ENCODE measurements at regions not wholly inside any gene's neighbourhood (a gene's known extent, or its start where the extent isn't known, plus 50 kb on each side); places are given as distances from the start of the nearest gene placed in this dataset.

DNA sequence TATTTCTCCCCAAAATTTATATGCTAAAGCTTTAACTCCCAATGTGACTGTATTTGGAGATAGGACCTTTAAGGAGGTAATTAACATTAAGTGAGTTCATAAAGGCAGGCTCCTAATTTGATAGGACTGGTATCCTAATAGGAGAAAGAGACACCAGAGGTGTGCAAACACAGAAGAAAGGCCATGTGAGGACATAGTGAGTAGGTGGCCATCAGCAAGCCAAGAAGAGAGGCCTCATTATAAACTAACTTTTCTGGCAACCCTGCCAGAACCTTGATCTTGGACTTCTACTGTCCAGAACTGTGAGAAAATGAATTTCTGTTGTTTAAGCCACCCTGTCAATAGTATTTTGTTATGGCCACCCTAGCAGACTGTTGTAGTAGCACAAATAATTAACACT lies 177.9 kb upstream of the FUT9 start:
- no peak overlapping the region for H2BK120ac ChIP-seq (ENCODE audit: low read depth, low read length)
- H3K4me2 ChIP-seq (ENCODE audit: insufficient read depth, low read length, poor library complexity, severe bottlenecking) = no peak overlapping the region
- no peaks in the 10 kb centered on the region for H3K36me3 ChIP-seq (replicated peaks in 1 of 2; ENCODE audit: control insufficient read depth in 2 of 2, insufficient read depth in 2 of 2, low read length in 2 of 2)
- no peak overlapping the region for H2BK12ac ChIP-seq (ENCODE audit: low read length)
- H2AK5ac ChIP-seq (ENCODE audit: low read depth, low read length) = no peak overlapping the region
- no peak overlapping the region for H2BK5ac ChIP-seq (ENCODE audit: low read length)
- H3K23ac ChIP-seq (ENCODE audit: low read depth, low read length, poor library complexity) = no peak overlapping the region
- no peak overlapping the region for H4K8ac ChIP-seq (ENCODE audit: low read depth, low read length)
- H3K9ac ChIP-seq (ENCODE audit: low read depth, low read length, poor library complexity) = no peak overlapping the region
- no peaks in the 10 kb centered on the region for H3K79me1 ChIP-seq (ENCODE audit: low read depth, low read length)
- no peak overlapping the region for H3K14ac ChIP-seq (ENCODE audit: low read length)
- no peak overlapping the region for H3K4ac ChIP-seq (ENCODE audit: low read length)
- peaks cover 0 to 2% of the 10 kb centered on the region in 2 donors for H3K9me3 ChIP-seq (replicated peaks in 1 of 2; ENCODE audit: control insufficient read depth in 2 of 2, insufficient read depth in 1 of 2, low read depth in 1 of 2, low read length in 2 of 2)
- H3K27ac ChIP-seq (replicated peaks; ENCODE audit: low read length) = no peak overlapping the region
- DNase-seq (ENCODE audit: low spot score) = no peak
- no peak overlapping the region for H3K18ac ChIP-seq (ENCODE audit: low read length)
- H3K4me3 ChIP-seq (ENCODE audit: low read length in 2 of 2) = no peak overlapping the region
- H4K91ac ChIP-seq (ENCODE audit: low read depth, low read length, poor library complexity) = no peak overlapping the region
- H3K4me1 ChIP-seq (ENCODE audit: control insufficient read depth in 2 of 2, insufficient read depth in 1 of 2, low read depth in 1 of 2, low read length in 2 of 2) = no peaks in the 10 kb centered on the region
- no peak overlapping the region for H2AFZ ChIP-seq (ENCODE audit: low read length)
- no peak overlapping the region for H2BK15ac ChIP-seq (ENCODE audit: low read length)
- no peaks in the 10 kb centered on the region for H3K27me3 ChIP-seq (ENCODE audit: control insufficient read depth in 3 of 3, insufficient read depth in 3 of 3, low read depth in 1 of 3, low read length in 3 of 3)

DNA sequence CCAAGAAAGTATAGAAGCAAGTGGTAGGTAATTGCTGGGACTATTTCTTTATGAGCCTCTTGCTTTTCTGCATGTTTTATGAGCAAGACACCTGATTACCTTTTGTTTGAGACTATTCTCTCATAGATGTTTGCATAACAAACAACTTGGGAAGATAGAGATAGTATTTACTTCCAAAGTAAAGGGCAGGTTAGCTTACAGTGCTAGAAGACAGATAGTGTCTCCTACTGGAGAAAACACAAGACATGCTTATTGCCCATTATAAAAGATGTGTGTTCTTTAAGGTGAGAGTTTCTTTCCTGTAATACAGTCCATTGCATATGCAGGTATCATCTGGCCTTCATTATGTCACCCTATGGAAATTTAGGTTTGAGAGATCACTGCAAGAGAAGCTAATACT lies 174.2 kb upstream of the FUT9 start:
- H3K36me3 ChIP-seq (replicated peaks in 1 of 2; ENCODE audit: control insufficient read depth in 2 of 2, insufficient read depth in 2 of 2, low read length in 2 of 2) = no peaks in the 10 kb centered on the region
- no peak overlapping the region for H2BK12ac ChIP-seq (ENCODE audit: low read length)
- no peak overlapping the region for H3K9ac ChIP-seq (ENCODE audit: low read depth, low read length, poor library complexity)
- H2BK5ac ChIP-seq (ENCODE audit: low read length) = no peak overlapping the region
- no peaks in the 10 kb centered on the region for H3K4me1 ChIP-seq (ENCODE audit: control insufficient read depth in 2 of 2, insufficient read depth in 1 of 2, low read depth in 1 of 2, low read length in 2 of 2)
- no peak overlapping the region for H4K8ac ChIP-seq (ENCODE audit: low read depth, low read length)
- no peak overlapping the region for H3K27ac ChIP-seq (replicated peaks; ENCODE audit: low read length)
- no peaks in the 10 kb centered on the region for H3K27me3 ChIP-seq (ENCODE audit: control insufficient read depth in 3 of 3, insufficient read depth in 3 of 3, low read depth in 1 of 3, low read length in 3 of 3)
- no peak for DNase-seq (ENCODE audit: low spot score)
- H3K4ac ChIP-seq (ENCODE audit: low read length) = no peak overlapping the region
- no peak overlapping the region for H3K4me3 ChIP-seq (ENCODE audit: low read length in 2 of 2)
- H4K91ac ChIP-seq (ENCODE audit: low read depth, low read length, poor library complexity) = no peak overlapping the region
- no peak overlapping the region for H3K18ac ChIP-seq (ENCODE audit: low read length)
- H2BK15ac ChIP-seq (ENCODE audit: low read length) = no peak overlapping the region
- H3K14ac ChIP-seq (ENCODE audit: low read length) = no peak overlapping the region
- H3K23ac ChIP-seq (ENCODE audit: low read depth, low read length, poor library complexity) = no peak overlapping the region
- H2AFZ ChIP-seq (ENCODE audit: low read length) = no peak overlapping the region
- no peak overlapping the region for H3K4me2 ChIP-seq (ENCODE audit: insufficient read depth, low read length, poor library complexity, severe bottlenecking)
- no peaks in the 10 kb centered on the region for H3K79me1 ChIP-seq (ENCODE audit: low read depth, low read length)
- H2AK5ac ChIP-seq (ENCODE audit: low read depth, low read length) = no peak overlapping the region
- peaks cover 0 to 2% of the 10 kb centered on the region in 2 donors for H3K9me3 ChIP-seq (replicated peaks in 1 of 2; ENCODE audit: control insufficient read depth in 2 of 2, insufficient read depth in 1 of 2, low read depth in 1 of 2, low read length in 2 of 2)
- H2BK120ac ChIP-seq (ENCODE audit: low read depth, low read length) = no peak overlapping the region

DNA sequence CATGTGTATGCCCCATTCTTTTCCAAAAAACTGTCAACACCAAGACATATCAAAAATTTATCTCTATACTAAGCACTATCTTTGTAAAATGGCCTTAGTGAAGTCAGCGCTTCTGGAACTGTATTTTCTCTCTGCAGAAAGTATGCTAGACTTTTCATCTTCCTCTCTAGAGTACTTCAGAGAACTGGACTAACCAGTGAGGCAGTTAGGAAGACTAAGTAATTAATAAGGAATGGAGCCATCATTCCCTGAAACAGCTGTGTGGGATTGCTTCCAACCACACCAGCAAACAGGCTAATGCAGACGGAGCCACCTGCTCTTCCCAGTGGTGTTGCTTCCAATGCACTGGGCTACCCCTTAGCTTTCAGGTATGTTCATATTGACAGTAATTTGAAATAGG lies 169.1 kb upstream of the FUT9 start:
- no peak overlapping the region for H3K27ac ChIP-seq (replicated peaks; ENCODE audit: low read length)
- no peak overlapping the region for H3K4me3 ChIP-seq (ENCODE audit: low read length in 2 of 2)
- no peak overlapping the region for H2BK15ac ChIP-seq (ENCODE audit: low read length)
- no CpG with 5 or more reads among the region's 2 CpGs for WGBS, 2 donors (ENCODE audit: extremely low coverage in 2 of 2, insufficient read length in 2 of 2, insufficient replicate concordance in 1 of 2)
- no peaks in the 10 kb centered on the region for H3K9me3 ChIP-seq (replicated peaks in 1 of 2; ENCODE audit: control insufficient read depth in 2 of 2, insufficient read depth in 1 of 2, low read depth in 1 of 2, low read length in 2 of 2)
- H4K91ac ChIP-seq (ENCODE audit: low read depth, low read length, poor library complexity) = no peak overlapping the region
- no peak overlapping the region for H2AK5ac ChIP-seq (ENCODE audit: low read depth, low read length)
- no peaks in the 10 kb centered on the region for H3K27me3 ChIP-seq (ENCODE audit: control insufficient read depth in 3 of 3, insufficient read depth in 3 of 3, low read depth in 1 of 3, low read length in 3 of 3)
- H2AFZ ChIP-seq (ENCODE audit: low read length) = no peak overlapping the region
- no peak overlapping the region for H3K4me2 ChIP-seq (ENCODE audit: insufficient read depth, low read length, poor library complexity, severe bottlenecking)
- no peak overlapping the region for H3K23ac ChIP-seq (ENCODE audit: low read depth, low read length, poor library complexity)
- no peak overlapping the region for H3K18ac ChIP-seq (ENCODE audit: low read length)
- H3K14ac ChIP-seq (ENCODE audit: low read length) = no peak overlapping the region
- no peak overlapping the region for H3K9ac ChIP-seq (ENCODE audit: low read depth, low read length, poor library complexity)
- H3K4me1 ChIP-seq (ENCODE audit: control insufficient read depth in 2 of 2, insufficient read depth in 1 of 2, low read depth in 1 of 2, low read length in 2 of 2) = peaks cover 0 to 10% of the 10 kb centered on the region in 2 donors
- DNase-seq (ENCODE audit: low spot score) = no peak
- no peak overlapping the region for H2BK120ac ChIP-seq (ENCODE audit: low read depth, low read length)
- no peaks in the 10 kb centered on the region for H3K79me1 ChIP-seq (ENCODE audit: low read depth, low read length)
- H2BK5ac ChIP-seq (ENCODE audit: low read length) = no peak overlapping the region
- no peaks in the 10 kb centered on the region for H3K36me3 ChIP-seq (replicated peaks in 1 of 2; ENCODE audit: control insufficient read depth in 2 of 2, insufficient read depth in 2 of 2, low read length in 2 of 2)
- no peak overlapping the region for H2BK12ac ChIP-seq (ENCODE audit: low read length)
- H3K4ac ChIP-seq (ENCODE audit: low read length) = no peak overlapping the region
- H4K8ac ChIP-seq (ENCODE audit: low read depth, low read length) = no peak overlapping the region

DNA sequence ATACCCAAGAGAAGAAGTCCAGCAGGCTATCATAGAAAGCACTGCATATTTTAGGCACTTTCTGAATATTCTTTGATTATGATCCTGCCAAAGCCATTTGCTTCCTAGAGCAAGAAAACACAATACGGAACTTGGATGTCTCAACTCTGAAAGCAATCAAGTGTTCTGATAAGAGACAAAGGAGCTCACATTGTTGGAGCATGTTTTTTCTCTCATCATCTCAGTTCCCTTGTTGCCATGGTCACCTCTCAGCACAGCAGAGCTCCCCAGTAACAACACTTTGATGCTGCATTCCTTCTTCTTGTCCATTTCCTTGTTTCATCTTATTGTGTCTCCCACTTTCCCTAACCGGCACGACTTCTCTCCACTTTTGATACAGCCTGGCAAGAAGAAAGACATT lies 168.7 kb upstream of the FUT9 start:
- no peak overlapping the region for H3K4ac ChIP-seq (ENCODE audit: low read length)
- no peak overlapping the region for H3K4me2 ChIP-seq (ENCODE audit: insufficient read depth, low read length, poor library complexity, severe bottlenecking)
- H3K18ac ChIP-seq (ENCODE audit: low read length) = no peak overlapping the region
- H3K9me3 ChIP-seq (replicated peaks in 1 of 2; ENCODE audit: control insufficient read depth in 2 of 2, insufficient read depth in 1 of 2, low read depth in 1 of 2, low read length in 2 of 2) = no peaks in the 10 kb centered on the region
- DNase-seq (ENCODE audit: low spot score) = peak; percentile 42
- no peaks in the 10 kb centered on the region for H3K36me3 ChIP-seq (replicated peaks in 1 of 2; ENCODE audit: control insufficient read depth in 2 of 2, insufficient read depth in 2 of 2, low read length in 2 of 2)
- no peak overlapping the region for H2BK12ac ChIP-seq (ENCODE audit: low read length)
- no peak overlapping the region for H3K14ac ChIP-seq (ENCODE audit: low read length)
- no peak overlapping the region for H2BK15ac ChIP-seq (ENCODE audit: low read length)
- H2BK120ac ChIP-seq (ENCODE audit: low read depth, low read length) = no peak overlapping the region
- H3K27me3 ChIP-seq (ENCODE audit: control insufficient read depth in 3 of 3, insufficient read depth in 3 of 3, low read depth in 1 of 3, low read length in 3 of 3) = no peaks in the 10 kb centered on the region
- H4K91ac ChIP-seq (ENCODE audit: low read depth, low read length, poor library complexity) = no peak overlapping the region
- no peak overlapping the region for H4K8ac ChIP-seq (ENCODE audit: low read depth, low read length)
- no peaks in the 10 kb centered on the region for H3K79me1 ChIP-seq (ENCODE audit: low read depth, low read length)
- H3K27ac ChIP-seq (replicated peaks; ENCODE audit: low read length) = no peak overlapping the region
- peaks cover 0 to 10% of the 10 kb centered on the region in 2 donors for H3K4me1 ChIP-seq (ENCODE audit: control insufficient read depth in 2 of 2, insufficient read depth in 1 of 2, low read depth in 1 of 2, low read length in 2 of 2)
- H3K4me3 ChIP-seq (ENCODE audit: low read length in 2 of 2) = no peak overlapping the region
- H2AK5ac ChIP-seq (ENCODE audit: low read depth, low read length) = no peak overlapping the region
- WGBS, 2 donors (ENCODE audit: extremely low coverage in 2 of 2, insufficient read length in 2 of 2, insufficient replicate concordance in 1 of 2) = no CpG with 5 or more reads among the region's 3 CpGs
- no peak overlapping the region for H3K9ac ChIP-seq (ENCODE audit: low read depth, low read length, poor library complexity)
- H2BK5ac ChIP-seq (ENCODE audit: low read length) = no peak overlapping the region
- H3K23ac ChIP-seq (ENCODE audit: low read depth, low read length, poor library complexity) = no peak overlapping the region
- no peak overlapping the region for H2AFZ ChIP-seq (ENCODE audit: low read length)
